Epithelial cell of esophagus (primary cell): ENCODE measurements at regions not wholly inside any gene's neighbourhood (a gene's known extent, or its start where the extent isn't known, plus 50 kb on each side); places are given as distances from the start of the nearest gene placed in this dataset.

Experiments used
- DNase-seq: peaks from one replicate; pipeline ENCODE4 v3.0.0; 2010; ENCODE audit warnings: low read depth
- H3K4me3 ChIP-seq: 2 replicates; pipeline ENCODE4 v1.5.1; 2011; ENCODE audit warnings: mild to moderate bottlenecking, low read length, control low read depth
- CTCF ChIP-seq: IDR thresholded peaks from 2 replicates; pipeline ENCODE4 v1.5.1; 2011; ENCODE audit warnings: low read depth, mild to moderate bottlenecking, low read length, control low read depth, inconsistent platforms; ENCODE audit not compliant: insufficient read depth; ENCODE audit errors: missing control alignments

- TF ChIP-seq CTCF = no peak
- H3K4me3 ChIP-seq = no peak overlapping the region
- DNase-seq = no peak
These were observed 712.5 kb downstream of the MCTP2 start for GRCh38 chr15:94943888-94944287.

GRCh38 chr15:94951538-94951937, 720.2 kb downstream of the MCTP2 start:
- H3K4me3 ChIP-seq = no peak overlapping the region
- no peak for DNase-seq
- TF ChIP-seq CTCF = no peak

GRCh38 chr15:94963953-94964352, 732.6 kb downstream of the MCTP2 start:
- DNase-seq = no peak
- TF ChIP-seq CTCF = no peak
- no peak overlapping the region for H3K4me3 ChIP-seq

- no peak overlapping the region for H3K4me3 ChIP-seq
- TF ChIP-seq CTCF = no peak
- peak; percentile 21 for DNase-seq
These were observed 734.2 kb downstream of the MCTP2 start for GRCh38 chr15:94965593-94965992.

GRCh38 chr15:94968133-94968532, 736.8 kb downstream of the MCTP2 start:
- H3K4me3 ChIP-seq = no peak overlapping the region

GRCh38 chr15:94970096-94970495, 738.7 kb downstream of the MCTP2 start:
- no peak for DNase-seq
- no peak overlapping the region for H3K4me3 ChIP-seq
- no peak for TF ChIP-seq CTCF

More at GRCh38 chr15:94968133-94968532, 736.8 kb downstream of the MCTP2 start:
- no peak for TF ChIP-seq CTCF
- DNase-seq = no peak

- no peak for TF ChIP-seq CTCF
- no peak overlapping the region for H3K4me3 ChIP-seq
- DNase-seq = no peak
These were observed 739.4 kb downstream of the MCTP2 start for GRCh38 chr15:94970802-94971201.
